ENCODE measurements at regions not wholly inside any gene's neighbourhood (a gene's known extent, or its start where the extent isn't known, plus 50 kb on each side); places are given as distances from the start of the nearest gene placed in this dataset.

DNA sequence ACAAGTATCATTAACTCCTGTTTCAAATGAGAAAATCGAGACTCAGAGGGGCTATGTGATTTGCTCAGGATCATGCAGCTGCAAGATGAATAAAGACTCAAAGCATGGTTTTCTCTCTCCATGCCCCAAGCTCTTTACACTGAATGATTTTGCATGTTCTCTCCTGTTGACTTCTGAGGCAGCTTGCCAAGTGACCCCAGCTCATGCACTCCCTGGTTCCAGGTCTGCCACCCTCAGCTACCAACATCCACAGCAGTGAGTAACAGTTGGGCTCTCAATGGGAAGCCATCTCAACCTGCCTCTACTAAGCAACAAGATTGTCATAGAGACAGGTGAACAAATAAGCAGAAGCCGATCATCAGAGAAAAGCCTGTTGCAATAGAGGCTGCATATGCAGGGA lies 116.9 kb upstream of the GADL1 start:
- no peak overlapping the region for H3K4me3 ChIP-seq (ENCODE audit: low read depth, low read length)
- in situ Hi-C loops (cut with HindIII; ENCODE audit: low sequenced_read_pairs), result no loop called here
- no peak for TF ChIP-seq CTCF (IDR thresholded peaks at IDR 0.05; ENCODE audit: low read depth, low read length, missing control alignments)
- no peak for DNase-seq (ENCODE audit: low read depth)

GRCh38 chr3:31013090-31013489 lies 118.6 kb upstream of the GADL1 start:
- TF ChIP-seq CTCF (IDR thresholded peaks at IDR 0.05; ENCODE audit: low read depth, low read length, missing control alignments), result no peak
- H3K4me3 ChIP-seq (ENCODE audit: low read depth, low read length), result no peak overlapping the region
- no peak for DNase-seq (ENCODE audit: low read depth)
- in situ Hi-C loops (cut with HindIII; ENCODE audit: low sequenced_read_pairs), result no loop called here

GRCh38 chr3:31013843-31014242 lies 119.4 kb upstream of the GADL1 start:
- TF ChIP-seq CTCF (IDR thresholded peaks at IDR 0.05; ENCODE audit: low read depth, low read length, missing control alignments), result no peak

DNA sequence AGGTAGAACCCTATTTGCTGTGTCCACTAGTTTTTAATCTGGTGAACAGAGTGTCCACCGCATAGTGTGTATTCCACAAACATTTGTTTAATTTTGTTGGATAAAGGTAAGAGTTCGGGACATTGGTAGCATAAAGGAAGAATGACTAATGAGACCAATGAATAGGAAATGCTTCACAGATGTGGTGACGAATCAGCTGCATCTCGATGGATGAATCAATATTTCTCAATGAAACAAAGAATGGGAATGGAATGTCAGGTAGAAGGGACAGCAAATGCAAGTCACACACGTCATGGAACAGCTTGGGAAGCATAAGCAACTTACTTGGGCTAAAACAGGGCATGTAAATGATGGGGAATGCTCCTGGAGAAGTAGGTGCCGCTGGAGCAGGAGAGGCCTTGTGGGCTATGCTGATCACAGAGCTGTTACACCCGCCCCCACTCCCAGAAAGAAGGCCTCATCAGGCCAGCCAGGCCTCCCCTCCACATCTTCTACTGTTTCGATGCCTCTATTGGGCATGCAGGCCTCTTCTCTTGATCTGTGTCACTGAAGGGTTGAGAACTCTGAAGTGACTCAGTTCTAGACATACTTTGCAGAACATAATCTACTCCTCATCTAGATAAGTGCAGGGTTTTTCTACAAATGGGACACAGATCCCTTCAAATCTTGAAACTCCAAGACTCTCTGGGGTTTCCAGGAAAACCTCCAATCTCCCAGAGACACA lies 120.0 kb upstream of the GADL1 start:
- H3K4me3 ChIP-seq (ENCODE audit: low read depth, low read length), result no peak overlapping the region
- no peak for DNase-seq (ENCODE audit: low read depth)
- TF ChIP-seq CTCF (IDR thresholded peaks at IDR 0.05; ENCODE audit: low read depth, low read length, missing control alignments), result no peak
- in situ Hi-C loops (cut with HindIII; ENCODE audit: low sequenced_read_pairs), result no loop called here

More at GRCh38 chr3:31013843-31014242, 119.4 kb upstream of the GADL1 start:
- H3K4me3 ChIP-seq (ENCODE audit: low read depth, low read length), result no peak overlapping the region
- in situ Hi-C loops (cut with HindIII; ENCODE audit: low sequenced_read_pairs), result no loop called here
- DNase-seq (ENCODE audit: low read depth), result no peak

- in situ Hi-C loops (cut with HindIII; ENCODE audit: low sequenced_read_pairs), result no loop called here
- DNase-seq (ENCODE audit: low read depth), result no peak
- H3K4me3 ChIP-seq (ENCODE audit: low read depth, low read length), result no peak overlapping the region
- TF ChIP-seq CTCF (IDR thresholded peaks at IDR 0.05; ENCODE audit: low read depth, low read length, missing control alignments), result no peak
These were observed 121.7 kb upstream of the GADL1 start for GRCh38 chr3:31016196-31016595.

GRCh38 chr3:31022716-31023115 lies 128.3 kb upstream of the GADL1 start:
- DNase-seq (ENCODE audit: low read depth), result no peak
- H3K4me3 ChIP-seq (ENCODE audit: low read depth, low read length), result no peak overlapping the region
- in situ Hi-C loops (cut with HindIII; ENCODE audit: low sequenced_read_pairs), result no loop called here
- no peak for TF ChIP-seq CTCF (IDR thresholded peaks at IDR 0.05; ENCODE audit: low read depth, low read length, missing control alignments)

Data from astrocyte of the cerebellum (primary cell).